Transverse colon (tissue), 4 donors: ENCODE measurements at regions not wholly inside any gene's neighbourhood (a gene's known extent, or its start where the extent isn't known, plus 50 kb on each side); places are given as distances from the start of the nearest gene placed in this dataset.

Experiments used
- DNase-seq: peaks from one replicate; pipeline ENCODE4 v3.0.0-alpha.2; 2019
- H3K27ac ChIP-seq, 4 donors: fragments of 200-600 bp; sonication (generic); 2 replicates each; pipeline ENCODE4 v1.5.1; 2016 to 2018; ENCODE audit warnings: inconsistent platforms in 4 of 4
- H3K27me3 ChIP-seq: fragments of 200-600 bp; sonication (generic); 2 replicates; pipeline ENCODE4 v1.5.1; 2017; ENCODE audit warnings: inconsistent platforms
- H3K36me3 ChIP-seq, 4 donors: fragments of 200-600 bp; sonication (generic); 2 replicates each; pipeline ENCODE4 v1.5.1; 2017 to 2019; ENCODE audit warnings: inconsistent platforms in 4 of 4
- H3K4me1 ChIP-seq, 4 donors: fragments of 200-600 bp; sonication (generic); 2 replicates each; pipeline ENCODE4 v1.5.1; 2017 to 2020; ENCODE audit warnings: inconsistent platforms in 4 of 4
- H3K4me3 ChIP-seq, 4 donors: fragments of 200-600 bp; sonication (generic); 1 replicate in 1 of 4; 2 replicates in 3 of 4; pipeline versions ENCODE4 v1.5.1 to v1.6.1; 2017 to 2019; ENCODE audit warnings: inconsistent platforms in 4 of 4
- H3K9me3 ChIP-seq, 2 donors: fragments of 200-600 bp; sonication (generic); 2 replicates each; pipeline ENCODE4 v1.5.1; 2017 to 2019; ENCODE audit warnings: inconsistent platforms in 2 of 2
- CTCF ChIP-seq, 5 experiments: fragments of 200-600 bp in 3 of 5; fragments of 450-650 bp in 2 of 5; sonication (generic) in 3 of 5; IDR thresholded peaks; 1 replicate in 2 of 5; 2 replicates in 3 of 5; pipeline ENCODE4 v1.5.1; 2016 to 2017; ENCODE audit warnings: antibody characterized with exemption in 5 of 5, inconsistent platforms in 3 of 5, mild to moderate bottlenecking in 2 of 5, moderate library complexity in 1 of 5
- EP300 ChIP-seq: sonication (generic); formaldehyde crosslinking; IDR thresholded peaks from one replicate; pipeline ENCODE4 v1.6.1; 2017; ENCODE audit warnings: antibody characterized with exemption, low read depth
- POLR2A ChIP-seq: fragments of 450-650 bp; IDR thresholded peaks from one replicate; pipeline ENCODE4 v1.6.1; 2016; ENCODE audit warnings: antibody characterized with exemption, mild to moderate bottlenecking, moderate library complexity
- POLR2AphosphoS5 ChIP-seq, 3 donors: sonication (generic); formaldehyde crosslinking; IDR thresholded peaks; one replicate each; pipeline ENCODE4 v1.6.1; 2016; ENCODE audit warnings: antibody characterized with exemption in 3 of 3
- WGBS, 2 donors: methylation state at CpG; one replicate each; pipeline ENCODE4 v1.1.5; 2018; ENCODE audit warnings: low coverage in 1 of 2; 5-methylcytosine and 5-hydroxymethylcytosine counted together
- in situ Hi-C, 4 donors: fragments of 200-750 bp; cut with MboI; loops; one replicate each; pipeline versions ENCODE4 v1.15.0 to v1.15.1; 2017; ENCODE audit warnings: low sequenced_read_pairs in 3 of 4, low pct_ligation_motif_present in 1 of 4, low pct_unique_long_range_greater_than_20kb in 1 of 4
- intact Hi-C: fragments of 100-400 bp; cut with DNase I; formaldehyde crosslinking; loops from one replicate; pipeline ENCODE4 v1.15.1; 2023; ENCODE audit warnings: low total_unique reads

GRCh38 chr6:166693880-166694279 lies 66.8 kb upstream of the RPS6KA2 start:
- Histone ChIP-seq H3K4me3 (no peak overlapping the region), H3K27ac (no peak overlapping the region), H3K4me1 (no peaks in the 10 kb centered on the region), H3K9me3 (no peaks in the 10 kb centered on the region), H3K27me3 (no peaks in the 10 kb centered on the region), H3K36me3 (no peaks in the 10 kb centered on the region)
- no peak for TF ChIP-seq CTCF (IDR thresholded peaks at IDR 0.05)
- no peak for TF ChIP-seq EP300
- no peak for TF ChIP-seq POLR2A
- no peak for TF ChIP-seq POLR2AphosphoS5 (IDR thresholded peaks at IDR 0.05)
- in situ Hi-C loops: no loop called here
- no peak for DNase-seq
- 76 to 87% methylated on average over 3 to 7 of the region's 7 CpGs for WGBS, 2 donors
- intact Hi-C loops: no loop called here

GRCh38 chr6:166692723-166693302 lies 65.8 kb upstream of the RPS6KA2 start:
- TF ChIP-seq CTCF (IDR thresholded peaks at IDR 0.05) (no peak), POLR2AphosphoS5 (IDR thresholded peaks at IDR 0.05) (no peak), EP300 (no peak), POLR2A (no peak)
- no peak overlapping the region for H3K27ac ChIP-seq

GRCh38 chr6:166691746-166692145 lies 64.7 kb upstream of the RPS6KA2 start:
- Histone ChIP-seq H3K36me3 (no peaks in the 10 kb centered on the region), H3K27ac (no peak overlapping the region), H3K4me1 (no peaks in the 10 kb centered on the region), H3K9me3 (no peaks in the 10 kb centered on the region), H3K27me3 (no peaks in the 10 kb centered on the region), H3K4me3 (no peak overlapping the region)
- no peak for DNase-seq
- TF ChIP-seq POLR2A (no peak), EP300 (no peak), POLR2AphosphoS5 (IDR thresholded peaks at IDR 0.05) (no peak), CTCF (IDR thresholded peaks at IDR 0.05) (no peak)
- WGBS, 2 donors: 56 to 67% methylated on average over 4 to 7 of the region's 7 CpGs
- in situ Hi-C loops (no loop called here), intact Hi-C loops (no loop called here)

More at GRCh38 chr6:166692723-166693302, 65.8 kb upstream of the RPS6KA2 start:
- Histone ChIP-seq H3K36me3 (no peaks in the 10 kb centered on the region), H3K4me1 (no peaks in the 10 kb centered on the region), H3K4me3 (no peak overlapping the region), H3K27me3 (no peaks in the 10 kb centered on the region), H3K9me3 (no peaks in the 10 kb centered on the region)
- intact Hi-C loops: no loop called here
- WGBS, 2 donors: 77 to 84% methylated on average over 4 to 12 of the region's 12 CpGs
- in situ Hi-C loops: no loop called here
- no peak for DNase-seq

- no peak for DNase-seq
- in situ Hi-C loops: no loop called here
These were observed 64.1 kb upstream of the RPS6KA2 start for GRCh38 chr6:166691199-166691598.

More at GRCh38 chr6:166691199-166691598, 64.1 kb upstream of the RPS6KA2 start:
- H3K9me3 ChIP-seq: no peaks in the 10 kb centered on the region
- H3K36me3 ChIP-seq: no peaks in the 10 kb centered on the region
- no peaks in the 10 kb centered on the region for H3K4me1 ChIP-seq
- TF ChIP-seq POLR2AphosphoS5 (IDR thresholded peaks at IDR 0.05) (no peak), POLR2A (no peak), CTCF (IDR thresholded peaks at IDR 0.05) (no peak), EP300 (no peak)
- H3K27ac ChIP-seq: no peak overlapping the region
- H3K4me3 ChIP-seq: no peak overlapping the region
- H3K27me3 ChIP-seq: no peaks in the 10 kb centered on the region
- intact Hi-C loops: no loop called here
- 18 to 63% methylated on average over 3 to 10 of the region's 10 CpGs for WGBS, 2 donors
